IPS DF 6.9 (cell line): ENCODE measurements at regions not wholly inside any gene's neighbourhood (a gene's known extent, or its start where the extent isn't known, plus 50 kb on each side); places are given as distances from the start of the nearest gene placed in this dataset.
"Not testable (repeated sequence)": the region's sequence is repeated elsewhere in the genome, so short reads cannot be mapped to it uniquely, and the experiment has no call there.

ENCODE experiments used
- DNase-seq: peaks from one replicate; pipeline ENCODE4 v3.0.0-alpha.2; 2013; ENCODE audit warnings: low read depth, low spot score
- H3K27ac ChIP-seq: one replicate; pipeline ENCODE4 v1.5.1; 2013; ENCODE audit warnings: low read length, control low read depth
- H3K27me3 ChIP-seq: 2 replicates; pipeline ENCODE4 v1.6.1; 2013; ENCODE audit warnings: mild to moderate bottlenecking, low read length; ENCODE audit not compliant: control insufficient read depth, insufficient read depth
- H3K36me3 ChIP-seq: 2 replicates; pipeline ENCODE4 v1.6.1; 2013; ENCODE audit warnings: low read length; ENCODE audit not compliant: control insufficient read depth, insufficient read depth
- H3K4me1 ChIP-seq: 2 replicates; pipeline ENCODE4 v1.6.1; 2013; ENCODE audit warnings: low read length; ENCODE audit not compliant: control insufficient read depth, insufficient read depth
- H3K4me3 ChIP-seq: 2 replicates; pipeline ENCODE4 v1.5.1; 2013; ENCODE audit warnings: mild to moderate bottlenecking, low read length
- H3K9me3 ChIP-seq: 2 replicates; pipeline ENCODE4 v1.6.1; 2013; ENCODE audit warnings: low read length, inconsistent platforms; ENCODE audit not compliant: control insufficient read depth, insufficient read depth
- WGBS: extraction: QIAGEN DNeasy Blood & Tissue Kit; methylation state at CpG from one replicate; pipeline ENCODE4 v1.1.7; 2013; ENCODE audit warnings: mixed read lengths, missing lambda C conversion rate; ENCODE audit not compliant: insufficient read length, insufficient coverage; 5-methylcytosine and 5-hydroxymethylcytosine counted together

DNA sequence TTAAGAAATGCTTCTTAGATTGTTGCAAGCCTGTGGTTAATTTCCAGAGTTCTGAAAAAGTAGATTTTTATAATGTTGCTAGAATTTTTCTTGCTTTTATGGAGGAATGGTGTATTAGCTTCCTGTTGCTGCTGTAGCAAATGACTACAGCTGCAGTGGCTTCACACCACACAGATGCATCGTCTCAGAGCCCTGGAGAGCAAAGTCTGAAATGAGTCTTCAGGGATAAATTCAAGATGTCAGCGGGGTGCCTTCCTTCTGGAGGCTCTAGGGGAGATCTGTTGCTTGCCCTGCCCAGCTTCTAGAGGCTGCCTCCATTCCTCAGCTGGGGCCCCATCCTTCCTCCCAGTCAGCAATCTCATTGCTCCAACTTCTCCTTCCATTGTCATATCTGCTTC is 187.8 kb downstream of the ZNF516 start:
- H3K9me3 ChIP-seq = no peaks in the 10 kb centered on the region
- no peak for DNase-seq
- H3K27ac ChIP-seq = no peak overlapping the region
- H3K4me1 ChIP-seq = no peaks in the 10 kb centered on the region
- no CpG with 5 or more reads among the region's 2 CpGs for WGBS
- no peak overlapping the region for H3K4me3 ChIP-seq
- no peaks in the 10 kb centered on the region for H3K27me3 ChIP-seq
- H3K36me3 ChIP-seq = no peaks in the 10 kb centered on the region

GRCh38 chr18:76306685-76307292 is 188.3 kb downstream of the ZNF516 start:
- DNase-seq = no peak
- no CpG with 5 or more reads among the region's 9 CpGs for WGBS
- no peak overlapping the region for H3K27ac ChIP-seq

GRCh38 chr18:76285866-76286265 is 209.2 kb downstream of the ZNF516 start:
- no peak overlapping the region for H3K4me3 ChIP-seq
- DNase-seq = no peak
- no CpG with 5 or more reads among the region's 3 CpGs for WGBS
- no peak overlapping the region for H3K27ac ChIP-seq
- no peaks in the 10 kb centered on the region for H3K36me3 ChIP-seq
- H3K9me3 ChIP-seq = no peaks in the 10 kb centered on the region
- no peaks in the 10 kb centered on the region for H3K27me3 ChIP-seq
- H3K4me1 ChIP-seq = no peaks in the 10 kb centered on the region

More at GRCh38 chr18:76306685-76307292, 188.3 kb downstream of the ZNF516 start:
- H3K9me3 ChIP-seq = no peaks in the 10 kb centered on the region
- H3K36me3 ChIP-seq = no peaks in the 10 kb centered on the region
- H3K4me3 ChIP-seq = no peak overlapping the region
- H3K4me1 ChIP-seq = no peaks in the 10 kb centered on the region
- H3K27me3 ChIP-seq = no peaks in the 10 kb centered on the region

- DNase-seq = no peak
- Histone ChIP-seq H3K36me3 (no peaks in the 10 kb centered on the region), H3K27me3 (no peaks in the 10 kb centered on the region), H3K27ac (no peak overlapping the region), H3K9me3 (no peaks in the 10 kb centered on the region), H3K4me3 (no peak overlapping the region), H3K4me1 (no peaks in the 10 kb centered on the region)
- WGBS = no CpG with 5 or more reads among the region's 5 CpGs
These were observed 213.5 kb downstream of the ZNF516 start for GRCh38 chr18:76281565-76281964.

GRCh38 chr18:76277801-76278200 is 217.2 kb downstream of the ZNF516 start:
- WGBS = no CpG with 5 or more reads among the region's 4 CpGs
- no peak for DNase-seq
- Histone ChIP-seq H3K36me3 (no peaks in the 10 kb centered on the region), H3K27ac (no peak overlapping the region), H3K4me3 (no peak overlapping the region), H3K27me3 (no peaks in the 10 kb centered on the region), H3K4me1 (no peaks in the 10 kb centered on the region), H3K9me3 (no peaks in the 10 kb centered on the region)

DNA sequence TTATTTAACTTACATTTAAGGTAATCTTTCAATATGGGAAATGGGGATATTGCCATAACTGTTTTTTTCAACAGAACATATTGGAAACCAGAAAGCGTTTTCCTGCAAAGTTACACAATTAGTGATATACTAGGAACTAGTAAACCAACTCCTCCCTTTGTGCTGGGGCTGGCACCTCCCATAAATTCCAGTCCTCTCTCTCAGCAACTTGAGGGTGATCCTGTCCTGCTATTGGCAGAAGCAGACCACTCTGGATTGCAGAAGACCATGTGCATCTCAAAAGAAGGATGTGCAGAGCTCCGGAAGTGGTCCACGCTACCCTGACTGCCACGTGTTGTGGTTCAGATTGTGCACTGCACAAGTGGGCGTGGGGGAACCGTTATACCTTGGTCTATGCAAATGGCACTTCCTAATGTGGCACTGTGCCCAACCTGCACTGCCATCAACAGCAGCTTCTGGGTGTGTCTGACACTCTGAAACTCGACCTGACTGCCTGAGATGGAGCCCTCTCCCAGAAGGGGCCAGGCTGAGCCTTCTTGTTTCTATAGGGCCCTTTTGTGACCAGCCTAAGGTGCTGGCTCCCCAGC is 219.2 kb downstream of the ZNF516 start:
- WGBS = no CpG with 5 or more reads among the region's 7 CpGs
- no peak for DNase-seq

DNA sequence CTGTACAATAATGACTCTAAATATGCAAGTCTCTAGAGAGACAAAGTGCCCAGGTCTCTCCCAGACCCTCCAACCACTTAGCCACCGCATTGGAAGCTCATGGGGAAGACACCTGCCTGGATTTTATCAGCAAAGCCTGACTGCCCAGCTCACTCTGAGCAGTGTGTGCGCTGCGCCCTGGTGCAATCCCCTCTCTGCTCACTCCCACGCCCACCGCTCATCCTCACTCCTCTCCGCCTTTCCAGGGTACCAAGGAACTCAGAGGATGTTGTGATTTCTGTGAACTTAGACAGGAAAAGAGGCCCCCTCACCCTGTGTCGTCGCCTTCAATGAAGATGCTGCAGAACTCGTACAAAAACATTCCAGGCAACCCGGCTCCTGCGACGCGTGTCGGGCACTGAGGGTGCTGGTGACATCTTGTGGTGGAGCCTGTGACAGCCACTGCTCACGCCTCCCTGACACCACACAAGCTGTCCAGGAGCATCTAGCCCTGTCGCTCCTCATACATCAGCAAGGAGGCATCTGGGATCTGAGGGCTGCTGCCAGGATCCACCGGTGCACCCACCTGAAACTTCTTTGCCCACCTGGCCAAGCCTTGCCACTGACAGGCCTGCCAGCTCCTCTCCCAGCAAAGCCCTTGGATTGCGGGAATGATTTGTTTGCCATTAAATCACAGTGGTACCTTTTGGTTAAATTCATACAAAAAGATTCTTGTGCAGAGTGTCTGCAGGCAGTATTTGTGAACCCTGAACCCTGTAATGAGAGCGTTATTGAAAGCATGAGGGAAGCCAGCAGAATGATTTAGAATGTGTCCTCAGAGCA is 220.4 kb downstream of the ZNF516 start:
- Histone ChIP-seq H3K27ac (no peak overlapping the region), H3K4me1 (no peaks in the 10 kb centered on the region), H3K9me3 (no peaks in the 10 kb centered on the region), H3K27me3 (no peaks in the 10 kb centered on the region), H3K36me3 (no peaks in the 10 kb centered on the region), H3K4me3 (no peak overlapping the region)
- no peak for DNase-seq
- WGBS = no CpG with 5 or more reads among the region's 19 CpGs

More for the DNA sequence above, 219.2 kb downstream of the ZNF516 start:
- Histone ChIP-seq H3K4me3 (no peak overlapping the region), H3K36me3 (no peaks in the 10 kb centered on the region), H3K9me3 (no peaks in the 10 kb centered on the region), H3K4me1 (no peaks in the 10 kb centered on the region), H3K27ac (no peak overlapping the region), H3K27me3 (no peaks in the 10 kb centered on the region)

DNA sequence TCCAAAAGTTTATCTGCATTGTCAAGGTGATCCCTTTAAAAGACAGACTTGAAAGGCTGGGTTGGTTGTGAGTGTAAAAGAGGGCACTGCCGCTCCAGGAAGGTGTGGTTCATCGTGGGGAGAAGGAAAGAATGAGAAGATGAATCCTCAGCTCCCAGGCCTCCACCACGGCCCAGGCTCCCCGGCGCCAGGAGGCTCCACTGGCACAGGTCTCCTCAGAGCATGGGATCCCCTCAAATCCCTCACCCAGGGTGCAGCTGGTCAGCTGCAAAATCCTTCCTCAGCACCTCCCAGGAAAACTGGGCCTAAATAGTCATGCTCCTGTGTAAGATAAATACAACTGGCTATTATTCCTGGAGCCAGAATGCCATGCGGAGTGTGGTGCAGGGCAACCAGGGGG is 221.1 kb downstream of the ZNF516 start:
- DNase-seq = no peak
- Histone ChIP-seq H3K4me1 (no peaks in the 10 kb centered on the region), H3K27me3 (no peaks in the 10 kb centered on the region), H3K4me3 (no peak overlapping the region), H3K36me3 (no peaks in the 10 kb centered on the region), H3K27ac (no peak overlapping the region), H3K9me3 (no peaks in the 10 kb centered on the region)
- WGBS = no CpG with 5 or more reads among the region's 6 CpGs

GRCh38 chr18:76273036-76273545 is 222.0 kb downstream of the ZNF516 start:
- H3K36me3 ChIP-seq = no peaks in the 10 kb centered on the region
- no peak overlapping the region for H3K27ac ChIP-seq
- DNase-seq = no peak
- no peaks in the 10 kb centered on the region for H3K27me3 ChIP-seq
- no peaks in the 10 kb centered on the region for H3K4me1 ChIP-seq
- no peaks in the 10 kb centered on the region for H3K9me3 ChIP-seq
- no CpG with 5 or more reads among the region's 23 CpGs for WGBS
- no peak overlapping the region for H3K4me3 ChIP-seq

GRCh38 chr18:76267423-76267822 is 227.6 kb downstream of the ZNF516 start:
- H3K9me3 ChIP-seq, DNase-seq, H3K4me1 ChIP-seq, H3K36me3 ChIP-seq, H3K27me3 ChIP-seq, H3K4me3 ChIP-seq, H3K27ac ChIP-seq: not testable (repeated sequence)
- no CpG with 5 or more reads among the region's 6 CpGs for WGBS
